GM12865 (cell line): ENCODE measurements at regions not wholly inside any gene's neighbourhood (a gene's known extent, or its start where the extent isn't known, plus 50 kb on each side); places are given as distances from the start of the nearest gene placed in this dataset.

Experiments used
- DNase-seq: peaks from one replicate; pipeline ENCODE4 v3.0.0; 2010; ENCODE audit warnings: low read depth
- H3K4me3 ChIP-seq: 2 replicates; pipeline ENCODE4 v1.5.1; 2011; ENCODE audit warnings: mild to moderate bottlenecking, low read depth, low read length, control low read depth
- CTCF ChIP-seq: IDR thresholded peaks from 2 replicates; pipeline ENCODE4 v1.5.1; 2011; ENCODE audit warnings: low read length, control low read depth, low read depth, inconsistent platforms; ENCODE audit not compliant: insufficient read depth; ENCODE audit errors: missing control alignments

GRCh38 chrX:148193759-148194158, 212.6 kb downstream of the FMR1NB start:
- no peak overlapping the region for H3K4me3 ChIP-seq
- DNase-seq = no peak
- TF ChIP-seq CTCF = no peak

- DNase-seq = no peak
- H3K4me3 ChIP-seq = no peak overlapping the region
- TF ChIP-seq CTCF = no peak
Observed at GRCh38 chrX:148203531-148203930, 222.4 kb downstream of the FMR1NB start.

- DNase-seq = no peak
- H3K4me3 ChIP-seq = no peak overlapping the region
- no peak for TF ChIP-seq CTCF
Observed at GRCh38 chrX:148204195-148204594, 223.1 kb downstream of the FMR1NB start.

- no peak for TF ChIP-seq CTCF
- no peak for DNase-seq
- no peak overlapping the region for H3K4me3 ChIP-seq
Observed at GRCh38 chrX:148214786-148215185, 233.6 kb downstream of the FMR1NB start.

- H3K4me3 ChIP-seq = no peak overlapping the region
- no peak for TF ChIP-seq CTCF
- no peak for DNase-seq
Observed at GRCh38 chrX:148215726-148216125, 234.6 kb downstream of the FMR1NB start.

- no peak overlapping the region for H3K4me3 ChIP-seq
- no peak for DNase-seq
- no peak for TF ChIP-seq CTCF
Observed at GRCh38 chrX:148223361-148223760, 242.2 kb downstream of the FMR1NB start.

GRCh38 chrX:148228521-148228920, 247.4 kb downstream of the FMR1NB start:
- TF ChIP-seq CTCF = no peak
- no peak overlapping the region for H3K4me3 ChIP-seq
- no peak for DNase-seq
